ENCODE measurements at regions not wholly inside any gene's neighbourhood (a gene's known extent, or its start where the extent isn't known, plus 50 kb on each side); places are given as distances from the start of the nearest gene placed in this dataset.

DNA sequence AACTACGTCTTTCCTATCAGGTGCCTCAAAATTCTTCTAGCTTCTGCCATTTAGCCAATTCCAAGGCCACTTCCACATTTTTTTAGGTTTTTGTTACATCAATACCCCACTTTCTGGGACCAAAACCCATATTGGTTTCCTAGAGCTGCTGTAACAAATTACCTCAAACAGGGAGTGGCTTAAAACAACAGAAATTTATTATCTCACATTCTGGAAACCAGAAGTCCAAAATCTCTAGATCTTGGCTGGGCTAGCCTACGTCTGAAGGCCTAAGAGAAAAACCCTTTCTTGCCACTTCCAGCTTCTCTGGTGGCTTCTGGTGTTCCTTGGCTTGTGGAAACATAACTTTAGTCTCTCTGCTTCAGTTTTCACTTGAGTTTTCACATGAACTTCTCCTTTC, 85.1 kb upstream of the BMPER start:
- H3K9me3 ChIP-seq (ENCODE audit: control insufficient read depth, low read length): no peaks in the 10 kb centered on the region
- peaks cover 4% of the 10 kb centered on the region for H3K4me1 ChIP-seq
- H3K9ac ChIP-seq: no peak overlapping the region
- TF ChIP-seq CTCF (IDR thresholded peaks at IDR 0.05): no peak
- no peaks in the 10 kb centered on the region for H3K36me3 ChIP-seq (ENCODE audit: control insufficient read depth, insufficient read depth, low read length)
- no peak overlapping the region for H3K4me3 ChIP-seq (ENCODE audit: low read depth, low read length)
- H3K27me3 ChIP-seq (ENCODE audit: control insufficient read depth, insufficient read depth, low read length): no peaks in the 10 kb centered on the region
- H3K79me2 ChIP-seq: no peaks in the 10 kb centered on the region
- no peak overlapping the region for H2AFZ ChIP-seq
- no peak overlapping the region for H3K4me2 ChIP-seq (ENCODE audit: low read length)
- H3K27ac ChIP-seq: no peak overlapping the region

GRCh38 chr7:33821970-33822369, 83.4 kb upstream of the BMPER start:
- no peak overlapping the region for H3K9ac ChIP-seq
- no peak overlapping the region for H3K4me2 ChIP-seq (ENCODE audit: low read length)
- no peak overlapping the region for H3K4me3 ChIP-seq (ENCODE audit: low read depth, low read length)
- H3K79me2 ChIP-seq: no peaks in the 10 kb centered on the region
- H3K27ac ChIP-seq: no peak overlapping the region
- H3K4me1 ChIP-seq: peaks cover 10% of the 10 kb centered on the region
- H2AFZ ChIP-seq: no peak overlapping the region
- no peaks in the 10 kb centered on the region for H3K36me3 ChIP-seq (ENCODE audit: control insufficient read depth, insufficient read depth, low read length)
- no peaks in the 10 kb centered on the region for H3K27me3 ChIP-seq (ENCODE audit: control insufficient read depth, insufficient read depth, low read length)
- TF ChIP-seq CTCF (IDR thresholded peaks at IDR 0.05): no peak
- H3K9me3 ChIP-seq (ENCODE audit: control insufficient read depth, low read length): no peaks in the 10 kb centered on the region

GRCh38 chr7:33823913-33824312, 81.4 kb upstream of the BMPER start:
- Histone ChIP-seq H3K36me3 (ENCODE audit: control insufficient read depth, insufficient read depth, low read length) (no peaks in the 10 kb centered on the region), H2AFZ (no peak overlapping the region), H3K9me3 (ENCODE audit: control insufficient read depth, low read length) (no peaks in the 10 kb centered on the region), H3K4me1 (peaks cover 10% of the 10 kb centered on the region), H3K27me3 (ENCODE audit: control insufficient read depth, insufficient read depth, low read length) (no peaks in the 10 kb centered on the region), H3K4me3 (ENCODE audit: low read depth, low read length) (no peak overlapping the region), H3K79me2 (no peaks in the 10 kb centered on the region), H3K4me2 (ENCODE audit: low read length) (no peak overlapping the region), H3K27ac (no peak overlapping the region), H3K9ac (no peak overlapping the region)
- TF ChIP-seq CTCF (IDR thresholded peaks at IDR 0.05): no peak

- Histone ChIP-seq H3K9ac (no peak overlapping the region), H2AFZ (no peak overlapping the region), H3K27ac (no peak overlapping the region), H3K27me3 (ENCODE audit: control insufficient read depth, insufficient read depth, low read length) (no peaks in the 10 kb centered on the region), H3K4me2 (ENCODE audit: low read length) (no peak overlapping the region), H3K79me2 (no peaks in the 10 kb centered on the region), H3K4me1 (peaks cover 10% of the 10 kb centered on the region), H3K36me3 (ENCODE audit: control insufficient read depth, insufficient read depth, low read length) (no peaks in the 10 kb centered on the region), H3K9me3 (ENCODE audit: control insufficient read depth, low read length) (no peaks in the 10 kb centered on the region), H3K4me3 (ENCODE audit: low read depth, low read length) (no peak overlapping the region)
- TF ChIP-seq CTCF (IDR thresholded peaks at IDR 0.05): no peak
These were observed 80.4 kb upstream of the BMPER start for GRCh38 chr7:33824911-33825459.

- Histone ChIP-seq H3K9ac (no peak overlapping the region), H3K36me3 (ENCODE audit: control insufficient read depth, insufficient read depth, low read length) (no peaks in the 10 kb centered on the region), H2AFZ (no peak overlapping the region), H3K4me1 (peaks cover 10% of the 10 kb centered on the region), H3K4me3 (ENCODE audit: low read depth, low read length) (no peak overlapping the region), H3K4me2 (ENCODE audit: low read length) (no peak overlapping the region), H3K79me2 (no peaks in the 10 kb centered on the region), H3K27me3 (ENCODE audit: control insufficient read depth, insufficient read depth, low read length) (no peaks in the 10 kb centered on the region), H3K27ac (no peak overlapping the region), H3K9me3 (ENCODE audit: control insufficient read depth, low read length) (no peaks in the 10 kb centered on the region)
- TF ChIP-seq CTCF (IDR thresholded peaks at IDR 0.05): no peak
These were observed 79.7 kb upstream of the BMPER start for GRCh38 chr7:33825644-33826043.

Measured in parathyroid adenoma (tissue), 2 donors.